GM18868 (cell line): ENCODE measurements at regions not wholly inside any gene's neighbourhood (a gene's known extent, or its start where the extent isn't known, plus 50 kb on each side); places are given as distances from the start of the nearest gene placed in this dataset.
"Not testable (repeated sequence)": the region's sequence is repeated elsewhere in the genome, so short reads cannot be mapped to it uniquely, and the experiment has no call there.

Experiments
- ATAC-seq: cut with Tn5 transposase; IDR thresholded peaks from one replicate; pipeline ENCODE4 v1.9.1; 2021; ENCODE audit warnings: mild to moderate bottlenecking, moderate library complexity; ENCODE audit not compliant: unreplicated experiment

DNA sequence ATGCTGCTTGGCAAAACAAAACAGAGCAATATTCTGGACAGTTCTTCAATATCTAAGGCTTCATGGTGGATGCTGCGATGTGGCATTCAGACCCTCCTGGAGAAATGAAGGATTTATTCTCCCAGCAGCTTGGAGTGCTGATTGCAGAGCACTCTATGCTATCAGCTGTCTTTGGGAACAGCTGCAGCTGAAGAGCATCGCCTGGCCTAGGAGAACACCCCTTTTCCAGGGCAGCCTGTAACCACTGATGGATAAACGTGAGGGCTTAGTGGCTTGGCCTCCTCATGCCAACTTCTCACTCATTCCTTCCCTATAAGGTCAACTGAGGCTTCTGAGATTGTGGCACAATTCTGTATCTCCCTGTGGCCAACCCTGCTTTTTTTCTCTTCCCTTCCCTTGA is 638.1 kb upstream of the CNTNAP2 start:
- ATAC-seq = no peak

DNA sequence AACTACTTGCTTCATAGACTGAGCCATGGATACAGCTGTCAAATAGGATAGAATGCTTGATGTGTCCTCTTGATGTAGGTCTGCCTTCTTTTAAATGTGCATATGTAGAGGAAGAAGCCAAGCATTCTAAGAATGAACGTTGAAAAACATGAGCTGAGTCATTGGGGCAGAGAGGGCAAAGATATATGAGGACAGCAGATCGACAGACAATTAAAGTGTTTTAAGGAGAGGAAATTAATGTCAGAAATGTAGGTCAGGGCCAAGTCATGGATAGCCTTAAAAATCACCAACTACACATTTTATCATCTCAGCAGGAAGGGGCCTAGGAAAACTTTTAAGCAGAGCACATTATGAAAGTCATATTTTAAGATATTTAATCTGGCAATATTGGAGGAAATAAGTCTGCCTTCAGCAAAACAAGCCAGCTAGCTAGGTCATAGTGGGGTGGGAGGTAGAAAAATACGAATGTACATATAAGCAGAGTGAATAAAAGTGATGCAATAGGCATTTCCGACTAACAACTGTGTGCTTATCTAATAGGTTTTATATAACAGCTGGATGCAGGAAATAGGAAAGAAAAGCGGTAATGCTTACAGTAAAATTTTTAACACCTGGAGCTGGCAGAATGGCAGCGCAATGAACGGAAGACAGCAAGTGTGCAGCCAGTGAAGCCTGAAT is 638.3 kb upstream of the TPK1 start:
- ATAC-seq = no peak

- no peak for ATAC-seq
These were observed 636.0 kb upstream of the TPK1 start for GRCh38 chr7:145471883-145472282.

DNA sequence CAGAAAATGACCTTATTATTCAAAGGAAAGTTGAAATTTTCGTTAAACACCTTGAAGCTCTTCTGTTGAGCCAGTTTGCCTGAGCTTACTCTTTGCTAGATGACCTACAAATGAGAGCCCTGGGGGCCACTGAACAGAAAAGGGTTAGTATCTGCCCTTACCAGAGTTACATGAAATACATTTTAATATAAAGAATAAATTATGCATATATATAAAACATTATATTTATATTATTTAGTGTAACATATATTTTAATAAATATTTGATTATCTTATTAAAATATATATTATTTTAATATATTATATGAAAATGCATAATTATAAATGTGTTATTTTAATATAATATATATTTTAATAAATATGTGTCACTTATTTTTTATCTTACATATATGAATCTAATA is 628.4 kb upstream of the TPK1 start:
- no peak for ATAC-seq

- ATAC-seq = no peak
These were observed 626.6 kb upstream of the TPK1 start for GRCh38 chr7:145462463-145462862.

- no peak for ATAC-seq
These were observed 599.0 kb upstream of the TPK1 start for GRCh38 chr7:145434811-145435210.

DNA sequence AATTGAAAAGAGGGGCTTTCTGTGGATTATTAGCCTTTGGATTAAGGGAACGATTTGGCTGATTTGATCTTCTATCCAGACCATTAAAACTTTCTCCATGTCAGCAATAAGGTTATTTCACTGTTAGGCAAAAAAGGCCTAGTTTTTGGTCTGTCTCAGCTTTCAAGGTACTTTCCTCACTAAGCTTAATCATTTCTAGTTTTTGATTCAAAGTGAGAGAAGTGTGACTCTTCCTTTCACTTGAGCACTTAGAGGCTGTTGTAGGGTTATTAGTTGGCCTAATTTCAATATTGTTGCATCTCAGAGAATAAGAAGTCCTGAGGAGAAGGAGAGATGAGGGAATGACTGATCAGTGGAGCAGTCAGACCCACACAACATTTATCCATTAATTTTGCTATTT is 596.0 kb upstream of the TPK1 start:
- ATAC-seq = peak; percentile 63

DNA sequence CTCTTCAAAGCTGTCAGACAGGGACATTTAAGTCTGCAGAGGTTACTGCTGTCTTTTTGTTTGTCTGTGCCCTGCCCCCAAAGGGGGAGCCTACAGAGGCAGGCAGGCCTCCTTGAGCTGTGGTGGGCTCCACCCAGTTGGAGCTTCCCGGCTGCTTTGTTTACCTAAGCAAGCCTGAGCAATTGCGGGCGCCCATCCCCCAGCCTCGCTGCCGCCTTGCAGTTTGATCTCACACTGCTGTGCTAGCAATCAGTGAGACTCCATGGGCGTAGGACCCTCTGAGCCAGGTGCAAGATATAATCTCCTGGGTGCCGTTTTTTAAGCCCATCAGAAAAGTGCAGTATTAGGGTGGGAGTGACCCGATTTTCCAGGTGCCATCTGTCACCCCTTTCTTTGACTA is 582.6 kb upstream of the TPK1 start:
- not testable (repeated sequence) for ATAC-seq

GRCh38 chr7:145411066-145411465 is 575.2 kb upstream of the TPK1 start:
- no peak for ATAC-seq

GRCh38 chr7:145398758-145399157 is 562.9 kb upstream of the TPK1 start:
- ATAC-seq = no peak

DNA sequence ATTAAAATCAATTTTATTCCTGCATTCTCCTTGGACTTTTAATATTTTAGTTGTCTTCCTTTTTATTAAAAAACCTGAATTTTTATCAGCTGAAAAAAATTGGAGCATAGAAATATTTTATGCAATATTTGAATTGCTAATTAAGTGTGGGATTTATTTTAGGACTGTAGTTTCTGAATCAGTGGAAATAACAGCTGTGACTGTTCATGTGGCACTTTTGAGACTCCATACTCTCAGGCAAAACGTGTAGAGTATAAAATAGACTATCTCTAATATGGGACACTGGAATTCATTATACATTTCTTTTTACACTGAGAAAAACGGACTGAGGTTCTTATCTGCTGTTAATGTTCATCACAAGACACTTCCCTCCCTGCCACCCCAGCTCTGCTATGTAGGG is 558.3 kb upstream of the TPK1 start:
- ATAC-seq = no peak

DNA sequence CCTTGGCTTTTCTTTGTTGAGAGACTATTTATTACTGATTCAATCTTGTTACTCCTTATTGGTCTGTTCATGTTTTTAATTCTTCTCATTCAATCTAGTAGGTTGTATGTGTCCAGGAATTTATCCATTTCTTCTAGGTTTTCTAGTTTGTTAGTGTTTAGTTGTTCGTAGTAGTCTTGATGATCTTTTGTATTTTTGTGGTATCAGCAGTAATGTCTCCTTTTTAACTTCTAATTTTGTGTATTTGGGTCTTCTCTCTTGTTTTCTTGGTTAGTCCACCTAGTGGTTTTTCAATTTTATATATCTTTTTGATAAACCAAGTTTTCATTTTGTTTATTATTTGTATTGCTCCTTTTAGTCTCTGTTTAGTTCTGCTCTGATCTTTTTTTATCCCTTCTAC is 546.9 kb upstream of the TPK1 start:
- no peak for ATAC-seq

- peak; percentile 81 for ATAC-seq
These were observed 542.3 kb upstream of the TPK1 start for GRCh38 chr7:145378197-145378596.

DNA sequence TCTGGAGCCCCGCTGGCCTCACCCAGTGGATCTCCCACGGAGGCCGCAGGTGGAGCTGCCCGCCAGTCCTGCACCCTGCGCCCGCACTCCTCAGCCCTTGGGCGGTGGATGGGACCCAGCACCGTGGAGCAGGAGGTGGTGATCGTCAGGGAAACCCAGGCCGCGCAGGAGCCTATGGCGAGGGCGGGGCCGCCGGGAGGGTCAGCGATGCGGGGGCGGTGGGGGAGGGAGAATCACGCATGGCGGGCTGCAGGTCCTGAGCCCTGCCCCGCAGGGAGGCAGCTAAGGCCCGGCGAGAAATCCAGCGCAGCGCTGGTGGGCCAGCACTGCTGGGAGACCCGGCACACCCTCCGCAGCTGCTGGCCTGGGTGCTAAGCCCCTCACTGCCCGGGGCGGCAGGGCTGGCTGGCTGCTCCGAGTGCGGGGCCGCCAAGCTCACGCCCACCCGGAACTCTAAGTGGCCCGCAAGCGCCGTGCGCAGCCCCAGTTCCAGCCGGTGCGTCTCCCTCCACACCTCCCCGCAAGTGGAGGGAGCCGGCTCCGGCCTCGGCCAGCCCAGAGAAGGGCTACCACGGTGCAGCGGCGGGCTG is 524.8 kb upstream of the TPK1 start:
- ATAC-seq = no peak

- ATAC-seq = no peak
These were observed 514.5 kb upstream of the TPK1 start for GRCh38 chr7:145350334-145350733.

- ATAC-seq = not testable (repeated sequence)
These were observed 513.6 kb upstream of the TPK1 start for GRCh38 chr7:145349452-145349851.

- no peak for ATAC-seq
These were observed 511.4 kb upstream of the TPK1 start for GRCh38 chr7:145347271-145347670.

- ATAC-seq = no peak
These were observed 503.5 kb upstream of the TPK1 start for GRCh38 chr7:145339319-145339718.

DNA sequence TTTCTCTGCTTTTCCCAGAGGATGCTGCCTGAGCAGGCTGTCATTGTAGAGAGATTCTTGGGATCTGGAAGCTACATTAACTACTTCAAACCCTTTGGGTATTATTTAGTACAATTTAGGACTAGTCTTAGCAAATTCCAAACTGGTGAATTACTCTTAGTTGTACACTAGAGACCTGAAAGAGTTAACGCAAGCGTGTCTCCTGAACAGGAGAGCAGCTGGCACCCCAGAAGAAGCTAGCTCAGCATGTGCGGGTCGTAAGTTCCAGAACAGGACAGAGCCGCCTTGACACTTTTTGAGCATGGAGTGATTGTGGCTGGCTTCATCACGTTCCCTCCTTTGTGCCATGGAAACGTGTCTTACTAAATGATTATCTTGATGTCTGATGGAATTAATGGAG is 495.7 kb upstream of the TPK1 start:
- no peak for ATAC-seq

DNA sequence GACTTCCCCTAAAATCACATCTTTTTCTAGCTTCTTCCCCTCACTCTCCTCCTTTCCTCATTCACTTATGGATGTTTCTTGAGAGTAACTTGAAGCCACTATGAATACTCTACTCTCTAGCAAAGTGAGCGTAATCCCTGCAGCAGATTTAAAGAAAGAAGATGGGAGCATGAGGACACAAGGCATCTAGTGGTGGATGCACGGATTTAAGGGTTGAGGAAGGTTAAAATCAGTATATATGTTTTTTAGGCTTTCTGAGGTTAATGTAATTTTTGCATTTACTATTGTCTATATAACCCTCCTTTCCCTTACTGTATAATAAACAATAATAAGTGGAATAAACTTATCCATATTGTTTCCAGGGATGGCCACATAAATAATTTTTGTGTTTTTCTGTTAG is 495.2 kb upstream of the TPK1 start:
- no peak for ATAC-seq

- ATAC-seq = no peak
These were observed 491.8 kb upstream of the TPK1 start for GRCh38 chr7:145327646-145328045.

DNA sequence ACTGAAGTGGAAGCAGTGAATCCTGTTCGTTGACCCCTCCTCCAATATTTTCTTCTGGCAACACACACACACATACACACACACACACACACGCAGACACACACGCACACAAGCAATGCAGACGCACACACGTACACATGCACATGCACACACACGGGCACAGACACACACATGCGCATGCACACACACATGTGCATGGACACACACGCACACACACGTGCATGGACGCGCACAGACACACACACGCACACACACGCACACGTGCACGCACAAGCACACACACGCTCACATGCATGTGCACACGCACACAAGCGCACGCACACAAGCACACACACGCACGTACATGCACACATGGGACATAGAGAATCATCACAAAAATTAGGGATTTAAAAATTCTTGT is 488.2 kb upstream of the TPK1 start:
- ATAC-seq = no peak

DNA sequence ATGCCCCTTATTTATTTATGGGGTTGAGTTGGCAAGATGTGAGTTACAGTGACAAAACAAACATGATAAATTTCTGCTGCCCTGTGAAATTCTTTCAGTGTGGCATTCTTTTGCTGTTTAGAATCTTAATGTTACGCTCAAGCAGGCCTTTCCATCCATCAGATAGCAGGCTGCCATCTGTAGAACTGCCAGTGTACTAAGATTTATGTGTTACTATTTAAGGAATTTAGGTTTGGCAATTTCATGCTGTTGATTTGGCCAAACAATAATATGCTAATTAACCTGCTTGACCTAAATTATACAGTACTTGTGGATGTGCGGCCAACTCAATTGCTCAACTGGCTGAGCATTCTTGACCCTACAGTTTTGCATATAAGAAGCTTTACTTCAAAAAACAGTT is 477.7 kb upstream of the TPK1 start:
- no peak for ATAC-seq
